Esophagus muscularis mucosa (tissue), 3 donors: ENCODE measurements at regions not wholly inside any gene's neighbourhood (a gene's known extent, or its start where the extent isn't known, plus 50 kb on each side); places are given as distances from the start of the nearest gene placed in this dataset.

Experiments used
- CTCF ChIP-seq, 3 experiments: fragments of 200-600 bp in 2 of 3; fragments of 450-650 bp in 1 of 3; sonication (generic) in 2 of 3; IDR thresholded peaks; one replicate each; pipeline ENCODE4 v1.5.1; 2017 to 2019; ENCODE audit warnings: antibody characterized with exemption in 3 of 3, mild to moderate bottlenecking in 2 of 3, moderate library complexity in 1 of 3
- POLR2AphosphoS5 ChIP-seq, 2 donors: sonication (generic); formaldehyde crosslinking; IDR thresholded peaks; one replicate each; pipeline ENCODE4 v1.6.1; 2017; ENCODE audit warnings: antibody characterized with exemption in 2 of 2

GRCh38 chr17:72492941-72493340 lies 372.1 kb downstream of the SOX9 start:
- TF ChIP-seq CTCF (IDR thresholded peaks at IDR 0.05) (no peak), POLR2AphosphoS5 (IDR thresholded peaks at IDR 0.05) (no peak)
